ENCODE measurements at regions not wholly inside any gene's neighbourhood (a gene's known extent, or its start where the extent isn't known, plus 50 kb on each side); places are given as distances from the start of the nearest gene placed in this dataset.

GRCh38 chr21:16096988-16097387 lies 367.2 kb downstream of the USP25 start:
- H3K4me1 Mint-ChIP-seq (ENCODE audit: low read depth): peaks cover 12% of the 10 kb centered on the region
- H3K9me3 Mint-ChIP-seq (ENCODE audit: low read depth): no peaks in the 10 kb centered on the region
- no peak overlapping the region for H3K27ac Mint-ChIP-seq (ENCODE audit: unreplicated experiment)
- TF ChIP-seq CTCF (IDR thresholded peaks at IDR 0.05): no peak
- no peaks in the 10 kb centered on the region for H3K36me3 Mint-ChIP-seq (ENCODE audit: low read depth)
- DNase-seq (ENCODE audit: low spot score): no peak
- no peaks in the 10 kb centered on the region for H3K27me3 Mint-ChIP-seq (ENCODE audit: low read depth)
- H3K4me3 Mint-ChIP-seq (ENCODE audit: unreplicated experiment): no peak overlapping the region

- Mint-ChIP-seq H3K27ac (ENCODE audit: unreplicated experiment) (no peak overlapping the region), H3K36me3 (ENCODE audit: low read depth) (no peaks in the 10 kb centered on the region), H3K27me3 (ENCODE audit: low read depth) (no peaks in the 10 kb centered on the region), H3K4me3 (ENCODE audit: unreplicated experiment) (no peak overlapping the region), H3K4me1 (ENCODE audit: low read depth) (peaks cover 12% of the 10 kb centered on the region), H3K9me3 (ENCODE audit: low read depth) (peaks cover 7% of the 10 kb centered on the region)
- no peak for TF ChIP-seq CTCF (IDR thresholded peaks at IDR 0.05)
- no peak for DNase-seq (ENCODE audit: low spot score)
These were observed 372.3 kb downstream of the USP25 start for GRCh38 chr21:16102113-16102512.

- TF ChIP-seq CTCF (IDR thresholded peaks at IDR 0.05): no peak
- Mint-ChIP-seq H3K4me1 (ENCODE audit: low read depth) (peaks cover 12% of the 10 kb centered on the region), H3K9me3 (ENCODE audit: low read depth) (peaks cover 13% of the 10 kb centered on the region), H3K27ac (ENCODE audit: unreplicated experiment) (no peak overlapping the region), H3K4me3 (ENCODE audit: unreplicated experiment) (no peak overlapping the region), H3K36me3 (ENCODE audit: low read depth) (no peaks in the 10 kb centered on the region), H3K27me3 (ENCODE audit: low read depth) (no peaks in the 10 kb centered on the region)
- DNase-seq (ENCODE audit: low spot score): no peak
These were observed 378.8 kb downstream of the USP25 start for GRCh38 chr21:16108561-16109075.

- H3K4me3 Mint-ChIP-seq (ENCODE audit: unreplicated experiment): no peak overlapping the region
- peaks cover 2% of the 10 kb centered on the region for H3K36me3 Mint-ChIP-seq (ENCODE audit: low read depth)
- H3K4me1 Mint-ChIP-seq (ENCODE audit: low read depth): peaks cover 36% of the 10 kb centered on the region
- H3K9me3 Mint-ChIP-seq (ENCODE audit: low read depth): peaks cover 20% of the 10 kb centered on the region
- H3K27me3 Mint-ChIP-seq (ENCODE audit: low read depth): no peaks in the 10 kb centered on the region
- DNase-seq (ENCODE audit: low spot score): no peak
- TF ChIP-seq CTCF (IDR thresholded peaks at IDR 0.05): no peak
- peak overlapping the region; percentile 53 for H3K27ac Mint-ChIP-seq (ENCODE audit: unreplicated experiment)
These were observed 383.4 kb downstream of the USP25 start for GRCh38 chr21:16113052-16113715.

- no peak for TF ChIP-seq CTCF (IDR thresholded peaks at IDR 0.05)
- H3K4me1 Mint-ChIP-seq (ENCODE audit: low read depth): peaks cover 48% of the 10 kb centered on the region
- H3K27ac Mint-ChIP-seq (ENCODE audit: unreplicated experiment): peak overlapping the region; percentile 17
- no peak for DNase-seq (ENCODE audit: low spot score)
- peaks cover 2% of the 10 kb centered on the region for H3K36me3 Mint-ChIP-seq (ENCODE audit: low read depth)
- no peak overlapping the region for H3K4me3 Mint-ChIP-seq (ENCODE audit: unreplicated experiment)
- peaks cover 20% of the 10 kb centered on the region for H3K9me3 Mint-ChIP-seq (ENCODE audit: low read depth)
- H3K27me3 Mint-ChIP-seq (ENCODE audit: low read depth): no peaks in the 10 kb centered on the region
These were observed 385.7 kb downstream of the USP25 start for GRCh38 chr21:16115461-16115860.

Measured in chondrocyte (in vitro differentiated cells).